ENCODE measurements at regions not wholly inside any gene's neighbourhood (a gene's known extent, or its start where the extent isn't known, plus 50 kb on each side); places are given as distances from the start of the nearest gene placed in this dataset.

DNA sequence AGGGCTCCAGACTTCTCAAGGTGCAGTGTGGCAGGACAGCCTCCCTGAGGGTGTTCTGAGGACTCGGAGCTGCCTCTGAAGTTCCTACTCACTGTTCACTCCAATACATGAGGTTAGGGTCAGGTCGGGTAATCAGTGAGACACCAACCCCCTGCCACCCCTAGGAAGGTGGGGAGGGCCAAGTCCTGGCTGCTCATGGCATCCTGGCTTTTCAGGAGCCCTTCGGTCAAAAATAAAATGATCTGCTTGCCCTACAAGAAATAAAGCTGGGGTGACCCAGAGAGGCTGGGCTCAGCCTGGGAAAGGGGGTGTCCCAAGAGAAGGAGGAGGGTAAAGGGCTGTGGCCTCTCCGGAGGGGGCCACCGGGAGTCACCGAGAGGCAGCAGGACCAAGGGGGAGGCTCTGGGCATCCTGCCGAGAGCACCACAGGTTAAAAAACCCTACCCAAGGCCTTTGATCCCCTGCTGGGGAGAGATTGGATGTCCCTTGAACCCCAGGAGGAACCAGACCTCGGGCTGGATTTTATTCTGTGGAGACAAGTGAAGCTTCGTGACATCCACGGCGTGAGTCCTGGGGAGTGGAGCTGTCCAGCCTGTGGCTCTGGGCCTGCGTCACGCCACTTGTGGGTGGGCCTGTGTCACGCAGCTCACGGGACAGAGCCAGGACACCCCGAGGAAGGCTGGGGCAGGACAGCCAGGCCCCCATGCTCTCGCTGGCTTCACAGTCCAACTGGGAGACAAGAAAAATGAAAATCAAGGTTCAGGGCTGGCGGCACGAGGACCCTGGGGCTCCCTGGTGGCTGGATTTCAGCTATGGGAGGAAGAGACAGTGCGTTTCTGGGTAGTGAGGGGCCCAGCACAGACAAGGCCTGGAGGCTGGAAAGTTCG is 102.2 kb upstream of the FGF3 start:
- peak; percentile 68 for DNase-seq (ENCODE audit: low spot score)
- TF ChIP-seq, protein P1, sequence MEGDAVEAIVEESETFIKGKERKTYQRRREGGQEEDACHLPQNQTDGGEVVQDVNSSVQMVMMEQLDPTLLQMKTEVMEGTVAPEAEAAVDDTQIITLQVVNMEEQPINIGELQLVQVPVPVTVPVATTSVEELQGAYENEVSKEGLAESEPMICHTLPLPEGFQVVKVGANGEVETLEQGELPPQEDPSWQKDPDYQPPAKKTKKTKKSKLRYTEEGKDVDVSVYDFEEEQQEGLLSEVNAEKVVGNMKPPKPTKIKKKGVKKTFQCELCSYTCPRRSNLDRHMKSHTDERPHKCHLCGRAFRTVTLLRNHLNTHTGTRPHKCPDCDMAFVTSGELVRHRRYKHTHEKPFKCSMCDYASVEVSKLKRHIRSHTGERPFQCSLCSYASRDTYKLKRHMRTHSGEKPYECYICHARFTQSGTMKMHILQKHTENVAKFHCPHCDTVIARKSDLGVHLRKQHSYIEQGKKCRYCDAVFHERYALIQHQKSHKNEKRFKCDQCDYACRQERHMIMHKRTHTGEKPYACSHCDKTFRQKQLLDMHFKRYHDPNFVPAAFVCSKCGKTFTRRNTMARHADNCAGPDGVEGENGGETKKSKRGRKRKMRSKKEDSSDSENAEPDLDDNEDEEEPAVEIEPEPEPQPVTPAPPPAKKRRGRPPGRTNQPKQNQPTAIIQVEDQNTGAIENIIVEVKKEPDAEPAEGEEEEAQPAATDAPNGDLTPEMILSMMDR (IDR thresholded peaks at IDR 0.05), result no peak
- peak overlapping the region in 1 of 2 donors; percentile 48 for H3K27ac ChIP-seq
- H3K4me3 ChIP-seq, result no peak overlapping the region

DNA sequence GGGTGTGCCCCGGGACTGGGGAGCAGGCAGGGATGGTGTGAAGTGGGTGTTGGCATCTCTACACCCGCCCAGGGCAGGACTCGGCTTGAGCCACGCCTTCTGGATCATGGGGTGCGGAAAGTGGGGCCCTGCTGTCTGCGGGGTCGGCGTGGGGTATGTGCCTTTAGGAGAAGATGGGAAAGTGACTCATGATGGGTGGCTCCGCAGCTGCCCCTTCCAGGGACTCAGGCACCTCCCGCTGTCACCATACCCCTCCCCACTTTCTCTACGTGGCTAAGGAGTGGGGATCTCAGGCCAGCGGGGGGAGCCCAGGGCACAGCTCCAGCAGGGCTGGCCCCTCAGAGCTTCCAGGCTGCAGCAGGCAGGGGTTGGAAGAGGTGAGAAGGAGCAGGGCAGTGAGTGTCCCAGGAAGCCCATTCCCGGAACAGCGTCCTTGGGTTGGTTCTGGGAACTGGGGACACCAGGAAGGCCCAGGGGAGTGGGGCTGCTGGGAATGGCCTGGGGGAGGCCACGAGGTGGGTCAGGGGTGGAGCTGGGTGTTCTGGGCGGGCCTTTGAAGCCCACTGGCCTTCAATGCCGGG is 102.9 kb upstream of the FGF3 start:
- DNase-seq (ENCODE audit: low spot score), result peak; percentile 71
- no peak overlapping the region for H3K4me3 ChIP-seq
- H3K27ac ChIP-seq, result peak overlapping the region in 1 of 2 donors; percentile 28
- TF ChIP-seq, protein P1 (IDR thresholded peaks at IDR 0.05), result no peak

DNA sequence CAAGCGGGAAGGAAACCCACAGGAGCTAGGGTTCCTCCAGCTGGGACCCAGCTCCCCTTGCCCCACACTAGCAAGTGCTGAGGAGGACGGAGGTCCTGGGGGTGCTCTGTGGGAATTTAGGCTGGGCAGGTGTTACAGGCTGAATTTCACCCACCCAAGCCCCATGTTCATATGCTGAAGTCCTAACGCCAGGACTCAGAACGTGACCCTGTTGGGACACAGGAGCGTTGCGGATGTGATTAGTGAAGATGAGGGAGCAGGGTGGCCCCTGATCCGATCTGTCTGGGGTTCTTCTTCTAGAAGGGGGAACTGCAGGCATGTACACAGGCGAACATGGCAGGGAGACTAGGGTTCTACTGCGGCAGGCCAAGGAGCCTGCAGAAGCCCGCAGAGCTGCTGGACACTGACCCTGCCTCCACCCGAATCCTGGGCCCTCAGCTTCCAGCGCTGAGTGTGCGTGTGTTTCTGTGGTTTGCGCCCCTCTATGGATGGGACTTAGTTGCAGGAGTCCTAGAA is 103.4 kb upstream of the FGF3 start:
- DNase-seq (ENCODE audit: low spot score), result no peak

DNA sequence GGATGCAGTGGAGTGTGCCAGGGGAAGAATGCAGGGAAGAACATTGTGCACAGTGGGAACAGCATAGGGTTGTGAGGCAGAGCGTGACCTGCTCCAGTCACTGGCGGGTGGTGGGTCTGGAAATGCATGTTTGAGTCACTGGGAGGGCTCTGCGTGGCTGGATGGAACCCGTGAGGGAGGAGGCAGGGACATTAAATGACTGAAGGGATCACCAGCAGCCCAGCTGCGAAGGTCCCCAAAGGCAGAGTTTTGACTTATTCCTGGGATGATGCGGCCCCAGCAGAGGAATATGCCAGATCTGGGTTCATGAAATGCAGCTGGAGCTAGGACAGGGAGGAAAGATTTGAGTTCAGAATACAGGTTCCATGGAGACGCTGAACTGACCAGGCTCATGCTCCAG is 104.0 kb upstream of the FGF3 start:
- Histone ChIP-seq H3K4me3 (no peak overlapping the region), H3K27ac (no peak overlapping the region)
- TF ChIP-seq, protein P1 (IDR thresholded peaks at IDR 0.05), result no peak
- peak; percentile 41 for DNase-seq (ENCODE audit: low spot score)

More for the DNA sequence above, 103.4 kb upstream of the FGF3 start:
- TF ChIP-seq, protein P1 (IDR thresholded peaks at IDR 0.05), result no peak
- Histone ChIP-seq H3K4me3 (no peak overlapping the region), H3K27ac (no peak overlapping the region)

DNA sequence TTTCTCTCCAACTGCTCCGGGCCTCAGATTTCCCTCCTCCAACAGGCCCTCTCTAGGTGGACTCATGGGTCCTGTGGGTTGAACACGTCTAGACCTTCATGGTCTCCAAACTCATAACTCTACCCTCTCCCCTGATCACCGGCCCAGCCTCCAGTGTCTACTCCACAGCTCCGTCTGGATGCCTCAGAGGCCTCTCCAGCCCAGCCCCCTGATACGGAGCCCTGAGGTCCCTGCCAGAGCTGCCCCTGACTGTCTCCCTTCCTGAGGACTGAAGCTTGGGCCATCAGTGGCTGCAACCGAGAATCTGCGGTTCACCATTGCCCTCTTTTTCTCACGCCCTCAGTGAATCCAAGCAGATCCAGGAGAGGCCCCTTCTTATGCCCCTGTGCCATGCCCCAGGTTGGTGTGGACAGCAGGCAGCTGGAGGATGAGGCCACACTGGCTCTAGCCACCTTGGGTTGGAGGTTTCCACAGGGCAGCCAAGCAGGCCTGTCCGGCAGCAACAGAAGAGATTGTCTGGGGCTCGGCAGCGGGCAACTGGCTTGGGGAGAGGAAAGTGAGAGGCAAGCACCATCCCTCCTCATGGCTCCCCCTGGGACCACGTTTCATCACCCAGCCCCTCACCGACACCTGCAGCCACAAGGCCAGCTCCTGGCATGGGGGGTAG is 104.6 kb upstream of the FGF3 start:
- peak; percentile 64 for DNase-seq (ENCODE audit: low spot score)
- no peak overlapping the region for H3K27ac ChIP-seq
- TF ChIP-seq, protein P1 (IDR thresholded peaks at IDR 0.05), result no peak
- H3K4me3 ChIP-seq, result no peak overlapping the region

DNA sequence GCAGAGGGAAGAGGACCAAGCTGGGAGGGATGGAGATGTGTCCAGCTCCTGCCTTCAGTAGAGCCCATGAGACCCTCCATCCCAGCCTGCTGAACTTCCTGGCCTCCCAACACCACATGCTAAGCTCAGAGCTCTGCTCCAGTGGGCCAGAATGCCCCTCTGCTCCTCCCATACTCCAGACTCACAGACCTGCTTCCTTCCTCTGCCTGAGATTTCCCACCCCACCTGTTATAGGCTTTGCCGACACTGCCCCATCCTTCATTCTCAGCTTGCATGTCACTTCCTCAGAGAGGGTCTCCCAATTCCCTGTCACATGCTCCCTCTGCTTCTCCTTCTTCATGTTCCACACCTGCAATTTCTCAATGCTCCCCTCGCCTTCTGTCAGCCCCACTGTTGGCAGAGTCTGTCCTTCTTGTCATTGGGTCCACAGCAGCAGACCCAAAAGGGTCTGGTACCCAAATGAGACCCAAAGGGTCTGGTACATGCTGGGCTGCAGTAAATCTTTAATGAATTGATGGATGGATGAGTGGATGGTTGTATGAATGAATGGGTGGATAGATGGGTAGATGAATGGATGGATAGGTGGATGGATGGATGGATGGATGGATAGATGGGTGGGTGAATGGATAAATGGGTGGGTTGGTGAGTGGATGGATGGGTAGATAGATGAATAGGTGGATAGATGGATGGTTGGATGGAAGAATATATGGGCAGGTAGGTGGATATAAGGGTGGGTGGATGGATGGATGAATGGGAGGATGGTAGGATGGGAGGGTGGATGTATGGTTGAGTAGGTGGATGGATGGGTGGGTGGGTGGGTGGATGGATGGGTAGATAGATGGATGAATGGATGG is 105.3 kb upstream of the FGF3 start:
- peak; percentile 17 for DNase-seq (ENCODE audit: low spot score)
- Histone ChIP-seq H3K27ac (no peak overlapping the region), H3K4me3 (no peak overlapping the region)
- TF ChIP-seq, protein P1 (IDR thresholded peaks at IDR 0.05), result no peak

All from coronary artery (tissue), 2 donors.